GM12865 (cell line): ENCODE measurements at regions not wholly inside any gene's neighbourhood (a gene's known extent, or its start where the extent isn't known, plus 50 kb on each side); places are given as distances from the start of the nearest gene placed in this dataset.

Source experiments
- DNase-seq: peaks from one replicate; pipeline ENCODE4 v3.0.0; 2010; ENCODE audit warnings: low read depth
- H3K4me3 ChIP-seq: 2 replicates; pipeline ENCODE4 v1.5.1; 2011; ENCODE audit warnings: mild to moderate bottlenecking, low read depth, low read length, control low read depth
- TF ChIP-seq, protein P1 (sequence below): IDR thresholded peaks from 2 replicates; pipeline ENCODE4 v1.5.1; 2011; ENCODE audit warnings: low read length, control low read depth, low read depth, inconsistent platforms; ENCODE audit not compliant: insufficient read depth; ENCODE audit errors: missing control alignments

- TF ChIP-seq, protein P1, sequence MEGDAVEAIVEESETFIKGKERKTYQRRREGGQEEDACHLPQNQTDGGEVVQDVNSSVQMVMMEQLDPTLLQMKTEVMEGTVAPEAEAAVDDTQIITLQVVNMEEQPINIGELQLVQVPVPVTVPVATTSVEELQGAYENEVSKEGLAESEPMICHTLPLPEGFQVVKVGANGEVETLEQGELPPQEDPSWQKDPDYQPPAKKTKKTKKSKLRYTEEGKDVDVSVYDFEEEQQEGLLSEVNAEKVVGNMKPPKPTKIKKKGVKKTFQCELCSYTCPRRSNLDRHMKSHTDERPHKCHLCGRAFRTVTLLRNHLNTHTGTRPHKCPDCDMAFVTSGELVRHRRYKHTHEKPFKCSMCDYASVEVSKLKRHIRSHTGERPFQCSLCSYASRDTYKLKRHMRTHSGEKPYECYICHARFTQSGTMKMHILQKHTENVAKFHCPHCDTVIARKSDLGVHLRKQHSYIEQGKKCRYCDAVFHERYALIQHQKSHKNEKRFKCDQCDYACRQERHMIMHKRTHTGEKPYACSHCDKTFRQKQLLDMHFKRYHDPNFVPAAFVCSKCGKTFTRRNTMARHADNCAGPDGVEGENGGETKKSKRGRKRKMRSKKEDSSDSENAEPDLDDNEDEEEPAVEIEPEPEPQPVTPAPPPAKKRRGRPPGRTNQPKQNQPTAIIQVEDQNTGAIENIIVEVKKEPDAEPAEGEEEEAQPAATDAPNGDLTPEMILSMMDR: no peak
- DNase-seq: no peak
- H3K4me3 ChIP-seq: no peak overlapping the region
Measured at GRCh38 chr2:45184606-45185005, 175.4 kb upstream of the SIX2 start.

DNA sequence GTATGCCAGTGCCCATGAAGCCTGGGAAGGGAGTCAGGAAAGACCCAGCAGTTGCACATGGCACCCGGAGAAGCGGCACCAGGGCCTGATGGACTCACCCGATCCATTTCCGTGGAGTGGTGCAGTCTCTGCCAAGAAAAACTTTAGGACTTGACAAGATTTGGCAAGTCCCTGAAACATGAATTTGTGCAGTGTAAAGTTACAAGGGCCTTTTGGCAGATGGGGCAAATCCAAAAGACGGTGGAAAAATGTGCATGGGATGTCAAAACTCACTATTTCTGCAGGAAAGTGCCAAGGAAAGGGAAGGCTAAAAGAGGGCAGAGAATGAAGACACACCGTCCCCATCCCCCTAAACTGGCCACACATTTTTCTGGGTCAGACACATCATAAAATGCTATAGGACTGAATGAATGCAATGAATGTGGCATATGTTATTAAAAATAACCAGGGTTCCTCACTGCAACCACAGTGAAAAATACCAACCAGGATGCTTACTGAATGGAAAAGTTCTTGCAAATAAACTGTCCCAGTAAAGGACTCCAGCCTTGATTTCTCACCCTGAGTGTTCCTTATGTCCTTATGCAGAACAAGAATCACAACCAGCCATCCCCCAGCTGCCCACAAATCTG, 173.5 kb upstream of the SIX2 start:
- TF ChIP-seq, protein P1: no peak

GRCh38 chr2:45180779-45181178, 171.5 kb upstream of the SIX2 start:
- no peak for DNase-seq
- H3K4me3 ChIP-seq: no peak overlapping the region
- TF ChIP-seq, protein P1: no peak

More for the DNA sequence above, 173.5 kb upstream of the SIX2 start:
- H3K4me3 ChIP-seq: no peak overlapping the region
- DNase-seq: no peak

DNA sequence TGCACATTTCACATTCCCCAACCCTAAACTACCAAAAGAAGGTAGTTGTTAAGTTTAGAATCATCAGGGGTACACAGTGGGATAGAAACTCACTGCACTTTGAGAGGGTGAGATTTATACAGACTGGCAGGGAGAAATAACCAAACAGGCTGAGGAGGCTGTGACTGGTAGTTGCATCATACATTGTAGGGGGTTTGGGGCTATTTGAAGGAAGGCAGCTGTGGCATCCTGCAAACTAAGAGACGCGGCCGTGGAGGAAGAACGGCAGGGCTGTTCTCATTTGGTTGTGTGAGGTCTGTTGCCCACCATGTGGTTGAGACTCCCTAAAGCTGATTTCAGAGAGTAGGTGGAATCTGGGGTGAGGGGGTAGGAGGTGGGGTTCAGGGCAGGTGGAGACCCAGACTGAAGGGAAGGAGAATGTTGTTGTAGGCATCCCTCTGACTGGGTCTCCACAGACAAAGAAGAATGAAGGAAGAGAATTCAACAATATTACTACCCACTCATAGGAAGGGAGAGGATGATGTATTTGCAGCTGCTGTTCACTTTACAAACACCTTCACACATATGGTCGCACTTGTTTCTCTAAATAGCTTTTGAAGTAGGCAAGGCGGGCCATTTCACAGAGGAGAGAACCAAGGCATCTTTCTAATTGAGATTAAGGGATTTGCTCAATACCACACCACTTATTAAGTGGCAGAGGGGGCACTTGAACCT, 170.9 kb upstream of the SIX2 start:
- no peak for DNase-seq
- no peak overlapping the region for H3K4me3 ChIP-seq
- TF ChIP-seq, protein P1: no peak

DNA sequence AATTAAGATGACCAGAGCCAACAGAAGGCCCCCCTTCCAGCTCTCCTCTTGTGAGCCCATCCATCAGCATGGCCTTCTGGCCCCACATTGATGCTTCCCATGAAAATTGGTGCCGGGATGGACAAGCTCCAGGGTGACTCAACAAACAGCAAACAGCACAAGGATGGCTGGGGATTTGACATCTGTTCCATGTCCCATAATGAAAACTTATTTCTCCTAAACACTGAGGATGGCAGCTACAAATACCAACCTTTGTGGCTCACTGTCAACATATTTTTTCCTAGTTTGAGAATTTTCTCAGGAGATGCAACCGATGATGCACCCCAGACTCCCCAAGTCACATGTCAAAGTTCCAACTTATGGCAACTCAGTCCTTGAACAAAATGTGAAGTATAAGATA, 169.6 kb upstream of the SIX2 start:
- TF ChIP-seq, protein P1: no peak
- no peak overlapping the region for H3K4me3 ChIP-seq
- DNase-seq: no peak

DNA sequence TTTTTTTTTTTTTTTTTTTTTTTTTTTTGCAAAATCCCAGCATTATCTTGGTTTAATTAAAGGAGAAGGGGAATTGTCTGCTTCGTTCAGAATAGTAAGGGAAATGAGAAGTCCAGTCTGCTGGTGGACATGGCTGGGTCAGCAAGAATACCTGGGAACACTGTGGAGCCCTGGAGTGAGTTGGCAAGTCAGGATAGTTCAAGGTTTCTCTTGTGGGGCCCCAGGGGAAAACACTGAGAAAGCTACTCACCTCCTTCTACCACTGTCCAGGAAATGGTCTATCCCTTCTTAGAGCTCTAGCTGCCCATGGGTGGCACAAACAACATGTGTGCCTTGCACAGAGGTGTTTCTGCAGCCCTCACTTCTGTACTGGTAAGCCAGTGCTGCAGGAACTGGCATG, 169.1 kb upstream of the SIX2 start:
- TF ChIP-seq, protein P1: no peak
- no peak overlapping the region for H3K4me3 ChIP-seq
- no peak for DNase-seq
